ENCODE measurements at regions not wholly inside any gene's neighbourhood (a gene's known extent, or its start where the extent isn't known, plus 50 kb on each side); places are given as distances from the start of the nearest gene placed in this dataset.

DNA sequence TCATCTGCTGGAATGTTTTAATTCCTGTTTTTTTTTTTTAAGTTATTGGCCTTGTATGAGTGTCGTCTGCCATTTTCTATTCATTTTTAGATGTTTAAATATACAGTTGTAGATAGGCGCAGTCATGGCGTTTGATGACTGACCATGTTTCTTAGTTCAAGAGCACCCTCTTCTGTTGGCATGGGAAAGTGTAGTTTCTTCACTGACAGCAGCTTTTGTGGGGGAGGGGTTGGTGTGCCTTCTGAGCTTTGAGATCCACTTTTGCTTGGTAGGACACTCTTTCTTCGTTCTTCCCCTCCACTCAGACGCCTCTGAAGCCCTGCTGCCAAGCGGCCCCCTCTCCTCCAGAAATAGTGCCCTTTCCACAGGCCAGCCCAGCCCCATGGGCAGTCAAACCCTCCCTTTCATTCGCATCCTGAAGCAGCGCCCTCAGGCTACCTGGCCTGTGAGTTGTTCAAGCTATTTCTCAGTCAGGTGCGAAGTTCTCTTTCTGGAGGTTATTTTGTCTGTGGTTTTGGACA is 492.0 kb downstream of the TNS1 start:
- DNase-seq (ENCODE audit: low spot score) (peak; percentile 90), ATAC-seq (peak; percentile 93)
- Histone ChIP-seq H3K4me1 (ENCODE audit: insufficient read depth) (0 out of 2 replicates have a peak, but pooled peaks cover 3% of the 10 kb centered on the region), H3K27ac (ENCODE audit: low read depth) (no peak overlapping the region), H3K9me2 (ENCODE audit: insufficient read depth) (no peaks in the 10 kb centered on the region), H3K27me3 (ENCODE audit: insufficient read depth) (no peaks in the 10 kb centered on the region), H3K79me2 (replicated peaks; ENCODE audit: insufficient read depth) (no peaks in the 10 kb centered on the region), H3K4me3 (peak overlapping the region; percentile 34; the same call in 1 of the 2 replicates), H3K4me2 (peak overlapping the region; percentile 48), H2AFZ (peak overlapping the region; percentile 64), H3F3A (replicated peaks; ENCODE audit: low read depth) (no peaks in the 10 kb centered on the region), H3K36me3 (ENCODE audit: insufficient read depth) (no peaks in the 10 kb centered on the region), H4K20me1 (replicated peaks; ENCODE audit: insufficient read depth) (no peaks in the 10 kb centered on the region)
- no peak overlapping the region; the same call in 1 of the 2 replicates for H3K27ac Mint-ChIP-seq
- H3K36me3 Mint-ChIP-seq (ENCODE audit: low read depth) = no peaks in the 10 kb centered on the region
- TF ChIP-seq, protein P1, sequence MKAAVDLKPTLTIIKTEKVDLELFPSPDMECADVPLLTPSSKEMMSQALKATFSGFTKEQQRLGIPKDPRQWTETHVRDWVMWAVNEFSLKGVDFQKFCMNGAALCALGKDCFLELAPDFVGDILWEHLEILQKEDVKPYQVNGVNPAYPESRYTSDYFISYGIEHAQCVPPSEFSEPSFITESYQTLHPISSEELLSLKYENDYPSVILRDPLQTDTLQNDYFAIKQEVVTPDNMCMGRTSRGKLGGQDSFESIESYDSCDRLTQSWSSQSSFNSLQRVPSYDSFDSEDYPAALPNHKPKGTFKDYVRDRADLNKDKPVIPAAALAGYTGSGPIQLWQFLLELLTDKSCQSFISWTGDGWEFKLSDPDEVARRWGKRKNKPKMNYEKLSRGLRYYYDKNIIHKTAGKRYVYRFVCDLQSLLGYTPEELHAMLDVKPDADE (IDR thresholded peaks at IDR 0.05) = no peak
- TF ChIP-seq, protein P2, sequence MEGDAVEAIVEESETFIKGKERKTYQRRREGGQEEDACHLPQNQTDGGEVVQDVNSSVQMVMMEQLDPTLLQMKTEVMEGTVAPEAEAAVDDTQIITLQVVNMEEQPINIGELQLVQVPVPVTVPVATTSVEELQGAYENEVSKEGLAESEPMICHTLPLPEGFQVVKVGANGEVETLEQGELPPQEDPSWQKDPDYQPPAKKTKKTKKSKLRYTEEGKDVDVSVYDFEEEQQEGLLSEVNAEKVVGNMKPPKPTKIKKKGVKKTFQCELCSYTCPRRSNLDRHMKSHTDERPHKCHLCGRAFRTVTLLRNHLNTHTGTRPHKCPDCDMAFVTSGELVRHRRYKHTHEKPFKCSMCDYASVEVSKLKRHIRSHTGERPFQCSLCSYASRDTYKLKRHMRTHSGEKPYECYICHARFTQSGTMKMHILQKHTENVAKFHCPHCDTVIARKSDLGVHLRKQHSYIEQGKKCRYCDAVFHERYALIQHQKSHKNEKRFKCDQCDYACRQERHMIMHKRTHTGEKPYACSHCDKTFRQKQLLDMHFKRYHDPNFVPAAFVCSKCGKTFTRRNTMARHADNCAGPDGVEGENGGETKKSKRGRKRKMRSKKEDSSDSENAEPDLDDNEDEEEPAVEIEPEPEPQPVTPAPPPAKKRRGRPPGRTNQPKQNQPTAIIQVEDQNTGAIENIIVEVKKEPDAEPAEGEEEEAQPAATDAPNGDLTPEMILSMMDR (conservative IDR thresholded peaks at IDR 0.05; ENCODE audit: low read depth in 2 of 2) = peak; percentile 85 to 88
- H3K4me1 Mint-ChIP-seq = peaks cover 9% of the 10 kb centered on the region; the same call in 2 of the 3 replicates
- H3K9me3 Mint-ChIP-seq = no peaks in the 10 kb centered on the region; the same call in 2 of the 3 replicates
- peak overlapping the region; percentile 57; the same call in 2 of the 3 replicates for H3K4me3 Mint-ChIP-seq
- peaks cover 3% of the 10 kb centered on the region for H3K27me3 Mint-ChIP-seq (ENCODE audit: insufficient read depth, low read depth, poor library complexity)

DNA sequence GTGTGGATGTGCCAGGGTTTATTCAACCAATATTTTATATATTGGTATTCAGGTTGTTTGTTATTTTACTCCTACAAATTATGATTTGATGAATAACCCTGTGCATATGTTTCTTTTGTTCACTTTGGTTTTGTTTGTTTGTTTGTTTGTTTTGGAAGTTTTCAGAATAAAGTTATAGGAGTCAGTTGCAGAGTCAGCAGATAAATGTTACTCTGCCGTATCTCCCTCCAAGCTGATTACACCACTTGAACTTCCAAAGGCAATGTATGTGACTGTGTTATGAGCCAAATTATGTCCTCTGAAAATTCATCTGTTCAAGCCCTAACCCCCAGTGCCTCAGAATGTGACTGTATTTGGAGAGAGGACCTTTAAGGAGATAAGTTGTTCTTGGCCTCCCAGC is 497.5 kb downstream of the TNS1 start:
- Histone ChIP-seq H3K4me2 (no peak overlapping the region), H3K4me1 (ENCODE audit: insufficient read depth) (no peaks in the 10 kb centered on the region), H3K27me3 (ENCODE audit: insufficient read depth) (no peaks in the 10 kb centered on the region), H2AFZ (no peak overlapping the region), H3K79me2 (replicated peaks; ENCODE audit: insufficient read depth) (no peaks in the 10 kb centered on the region), H3K27ac (ENCODE audit: low read depth) (no peak overlapping the region), H3K9me2 (ENCODE audit: insufficient read depth) (0 out of 2 replicates have a peak, but pooled peaks cover 6% of the 10 kb centered on the region), H3K4me3 (no peak overlapping the region), H3F3A (replicated peaks; ENCODE audit: low read depth) (no peaks in the 10 kb centered on the region), H3K36me3 (ENCODE audit: insufficient read depth) (no peaks in the 10 kb centered on the region), H4K20me1 (replicated peaks; ENCODE audit: insufficient read depth) (no peaks in the 10 kb centered on the region)
- no peak for DNase-seq (ENCODE audit: low spot score)
- Mint-ChIP-seq H3K4me1 (no peaks in the 10 kb centered on the region), H3K27ac (no peak overlapping the region), H3K27me3 (ENCODE audit: insufficient read depth, low read depth, poor library complexity) (no peaks in the 10 kb centered on the region), H3K36me3 (ENCODE audit: low read depth) (no peaks in the 10 kb centered on the region), H3K4me3 (no peak overlapping the region), H3K9me3 (no peaks in the 10 kb centered on the region; the same call in 2 of the 3 replicates)
- no peak for TF ChIP-seq NANOG (IDR thresholded peaks at IDR 0.05; ENCODE audit: borderline replicate concordance)
- no peak for TF ChIP-seq CREB1 (CRISPR knock-in tag; IDR thresholded peaks at IDR 0.05; ENCODE audit: low read depth)
- TF ChIP-seq, protein P1 (IDR thresholded peaks at IDR 0.05) = no peak
- TF ChIP-seq ZNF114 (CRISPR knock-in tag; IDR thresholded peaks at IDR 0.05) = no peak
- no peak for ATAC-seq
